ENCODE measurements at regions not wholly inside any gene's neighbourhood (a gene's known extent, or its start where the extent isn't known, plus 50 kb on each side); places are given as distances from the start of the nearest gene placed in this dataset.

GRCh38 chr11:42253156-42253555 is 793.7 kb upstream of the LRRC4C start:
- FAIRE-seq (no peak), ATAC-seq (no peak)

GRCh38 chr11:42255906-42256305 is 796.5 kb upstream of the LRRC4C start:
- no peak for TF ChIP-seq CTCF (IDR thresholded peaks at IDR 0.05)
- H3K4me1 ChIP-seq = no peaks in the 10 kb centered on the region
- H3K27ac ChIP-seq = no peak overlapping the region
- 27 to 29% methylated on average over 1 of the region's 1 CpG for WGBS, 2 donors
- H3K27me3 ChIP-seq = no peaks in the 10 kb centered on the region
- no peaks in the 10 kb centered on the region for H3K36me3 ChIP-seq
- intact Hi-C loops (cut with DNase I) = no loop called here
- ATAC-seq (peak in 1 of 4 donors; percentile 39), FAIRE-seq (no peak), DNase-seq (no peak)
- H3K9me3 ChIP-seq = no peaks in the 10 kb centered on the region
- H3K4me3 ChIP-seq = no peak overlapping the region

More at GRCh38 chr11:42253156-42253555, 793.7 kb upstream of the LRRC4C start:
- TF ChIP-seq CTCF (IDR thresholded peaks at IDR 0.05) = no peak
- Histone ChIP-seq H3K27me3 (no peaks in the 10 kb centered on the region), H3K36me3 (no peaks in the 10 kb centered on the region), H3K4me3 (no peak overlapping the region), H3K4me1 (no peaks in the 10 kb centered on the region), H3K27ac (no peak overlapping the region), H3K9me3 (no peaks in the 10 kb centered on the region)
- no peak for DNase-seq
- 35 to 47% methylated on average over 3 of the region's 3 CpGs for WGBS, 2 donors
- intact Hi-C loops (cut with DNase I) = no loop called here

- Histone ChIP-seq H3K36me3 (no peaks in the 10 kb centered on the region), H3K9me3 (no peaks in the 10 kb centered on the region), H3K27ac (no peak overlapping the region), H3K4me3 (no peak overlapping the region), H3K27me3 (no peaks in the 10 kb centered on the region), H3K4me1 (no peaks in the 10 kb centered on the region)
- no peak for TF ChIP-seq CTCF (IDR thresholded peaks at IDR 0.05)
- no peak for ATAC-seq
- no peak for FAIRE-seq
- intact Hi-C loops (cut with DNase I) = no loop called here
- 19 to 30% methylated on average over 2 of the region's 2 CpGs for WGBS, 2 donors
- no peak for DNase-seq
Observed at GRCh38 chr11:42257534-42257933, 798.1 kb upstream of the LRRC4C start.

GRCh38 chr11:42265072-42265471 is 805.6 kb upstream of the LRRC4C start:
- TF ChIP-seq CTCF (IDR thresholded peaks at IDR 0.05) = no peak
- 71 to 74% methylated on average over 7 of the region's 7 CpGs for WGBS, 2 donors
- no peak for ATAC-seq
- no peak for FAIRE-seq
- Histone ChIP-seq H3K36me3 (no peaks in the 10 kb centered on the region), H3K4me3 (no peak overlapping the region), H3K4me1 (no peaks in the 10 kb centered on the region), H3K9me3 (no peaks in the 10 kb centered on the region), H3K27me3 (no peaks in the 10 kb centered on the region), H3K27ac (no peak overlapping the region)
- intact Hi-C loops (cut with DNase I) = no loop called here
- DNase-seq = no peak

- no peak for TF ChIP-seq CTCF (IDR thresholded peaks at IDR 0.05)
- no peaks in the 10 kb centered on the region for H3K4me1 ChIP-seq
- ATAC-seq = no peak
- H3K4me3 ChIP-seq = no peak overlapping the region
- H3K27ac ChIP-seq = no peak overlapping the region
- no peaks in the 10 kb centered on the region for H3K36me3 ChIP-seq
- intact Hi-C loops (cut with DNase I) = no loop called here
- FAIRE-seq = no peak
- H3K9me3 ChIP-seq = peaks cover 0 to 4% (median 0%) of the 10 kb centered on the region in 4 donors
- no peak for DNase-seq
- WGBS, 2 donors = 42 to 54% methylated on average over 3 of the region's 3 CpGs
- H3K27me3 ChIP-seq = no peaks in the 10 kb centered on the region
Observed at GRCh38 chr11:42271306-42271705, 811.9 kb upstream of the LRRC4C start.
